GM12891 (cell line): ENCODE measurements at regions not wholly inside any gene's neighbourhood (a gene's known extent, or its start where the extent isn't known, plus 50 kb on each side); places are given as distances from the start of the nearest gene placed in this dataset.

ENCODE experiments used
- POLR2A ChIP-seq: IDR thresholded peaks from 2 replicates; pipeline ENCODE4 v1.6.1; 2011; ENCODE audit warnings: low read depth, low read length, control low read depth
- POLR2AphosphoS5 ChIP-seq: IDR thresholded peaks from 2 replicates; pipeline ENCODE4 v1.6.1; 2011; ENCODE audit warnings: low read depth, low read length, control low read depth

DNA sequence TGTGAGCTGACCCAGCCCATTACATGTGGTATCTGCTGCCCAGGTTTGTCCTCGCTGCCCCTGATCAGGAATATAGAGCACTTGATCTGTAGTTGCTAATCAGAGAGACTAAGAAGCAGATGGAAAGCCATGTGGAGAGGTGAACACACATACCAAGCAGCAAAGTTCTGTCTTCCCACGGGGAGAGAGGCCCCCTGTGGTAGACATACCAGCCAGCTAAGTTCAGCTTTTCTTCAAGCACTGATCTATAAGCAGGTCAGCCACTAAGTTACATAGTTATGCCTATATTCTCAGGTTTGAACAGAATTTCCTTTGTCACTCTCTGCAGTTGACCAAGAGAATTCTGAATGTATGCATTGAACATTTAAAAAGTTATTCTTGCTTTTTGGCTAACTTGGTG is 76.4 kb downstream of the DDX3Y start:
- TF ChIP-seq POLR2A (no peak), POLR2AphosphoS5 (no peak)
